ENCODE measurements at regions not wholly inside any gene's neighbourhood (a gene's known extent, or its start where the extent isn't known, plus 50 kb on each side); places are given as distances from the start of the nearest gene placed in this dataset.

DNA sequence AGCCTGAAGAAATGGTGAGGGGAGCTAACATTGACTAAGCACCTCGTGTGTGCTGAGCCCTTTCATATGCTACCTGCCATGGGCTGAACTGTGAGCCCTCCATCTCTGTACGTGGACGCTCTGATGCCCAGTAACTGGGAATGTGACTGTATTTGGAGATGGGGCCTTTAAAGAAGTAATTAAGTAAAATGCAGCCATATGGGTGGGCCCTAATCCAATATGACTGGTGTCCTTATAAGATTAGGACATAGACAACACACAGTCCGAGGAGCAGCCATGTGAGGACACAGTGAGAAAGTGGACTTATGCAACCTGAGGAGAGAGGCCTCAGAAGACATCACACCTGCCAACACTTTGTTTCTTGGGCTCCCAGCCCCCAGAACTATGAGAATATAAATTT lies 92.7 kb upstream of the ATP1B1 start:
- no peaks in the 10 kb centered on the region for H3K9me3 ChIP-seq
- 87 to 94% methylated on average over 4 of the region's 4 CpGs for WGBS, 2 donors
- H3K27me3 ChIP-seq, result no peaks in the 10 kb centered on the region
- TF ChIP-seq, protein P1, sequence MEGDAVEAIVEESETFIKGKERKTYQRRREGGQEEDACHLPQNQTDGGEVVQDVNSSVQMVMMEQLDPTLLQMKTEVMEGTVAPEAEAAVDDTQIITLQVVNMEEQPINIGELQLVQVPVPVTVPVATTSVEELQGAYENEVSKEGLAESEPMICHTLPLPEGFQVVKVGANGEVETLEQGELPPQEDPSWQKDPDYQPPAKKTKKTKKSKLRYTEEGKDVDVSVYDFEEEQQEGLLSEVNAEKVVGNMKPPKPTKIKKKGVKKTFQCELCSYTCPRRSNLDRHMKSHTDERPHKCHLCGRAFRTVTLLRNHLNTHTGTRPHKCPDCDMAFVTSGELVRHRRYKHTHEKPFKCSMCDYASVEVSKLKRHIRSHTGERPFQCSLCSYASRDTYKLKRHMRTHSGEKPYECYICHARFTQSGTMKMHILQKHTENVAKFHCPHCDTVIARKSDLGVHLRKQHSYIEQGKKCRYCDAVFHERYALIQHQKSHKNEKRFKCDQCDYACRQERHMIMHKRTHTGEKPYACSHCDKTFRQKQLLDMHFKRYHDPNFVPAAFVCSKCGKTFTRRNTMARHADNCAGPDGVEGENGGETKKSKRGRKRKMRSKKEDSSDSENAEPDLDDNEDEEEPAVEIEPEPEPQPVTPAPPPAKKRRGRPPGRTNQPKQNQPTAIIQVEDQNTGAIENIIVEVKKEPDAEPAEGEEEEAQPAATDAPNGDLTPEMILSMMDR (IDR thresholded peaks at IDR 0.05), result no peak
- H3K4me1 ChIP-seq, result no peaks in the 10 kb centered on the region
- H3K36me3 ChIP-seq, result no peaks in the 10 kb centered on the region
- DNase-seq (no peak), ATAC-seq (no peak)
- intact Hi-C loops (cut with DNase I), result no loop called here
- no peak overlapping the region for H3K27ac ChIP-seq
- no peak overlapping the region for H3K4me3 ChIP-seq

DNA sequence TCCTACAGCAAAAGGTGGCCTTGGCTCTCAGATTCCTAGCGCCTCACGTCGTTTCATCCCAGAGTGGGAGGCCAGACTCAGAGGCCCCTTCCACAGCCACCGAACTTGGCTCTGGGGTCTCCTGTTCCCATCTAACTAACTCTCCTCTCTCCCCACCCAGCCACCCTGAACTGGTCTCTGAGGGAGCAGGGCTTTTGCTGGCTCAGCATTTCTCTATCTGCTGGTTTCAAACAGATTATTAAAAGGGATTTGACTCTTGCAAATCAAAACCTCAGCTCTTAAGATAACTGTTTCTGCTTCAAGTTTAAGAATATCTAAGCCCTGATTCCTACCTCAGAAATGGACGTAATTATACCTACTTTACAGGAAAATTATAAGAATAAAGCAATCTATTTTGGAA lies 91.0 kb upstream of the ATP1B1 start:
- H3K36me3 ChIP-seq, result no peaks in the 10 kb centered on the region
- no peak overlapping the region for H3K27ac ChIP-seq
- H3K4me1 ChIP-seq, result no peaks in the 10 kb centered on the region
- H3K4me3 ChIP-seq, result no peak overlapping the region
- WGBS, 2 donors, result 93 to 98% methylated on average over 5 of the region's 5 CpGs
- DNase-seq, result no peak
- H3K27me3 ChIP-seq, result no peaks in the 10 kb centered on the region
- TF ChIP-seq, protein P1 (IDR thresholded peaks at IDR 0.05), result no peak
- H3K9me3 ChIP-seq, result no peaks in the 10 kb centered on the region
- intact Hi-C loops (cut with DNase I), result no loop called here
- ATAC-seq, result no peak

DNA sequence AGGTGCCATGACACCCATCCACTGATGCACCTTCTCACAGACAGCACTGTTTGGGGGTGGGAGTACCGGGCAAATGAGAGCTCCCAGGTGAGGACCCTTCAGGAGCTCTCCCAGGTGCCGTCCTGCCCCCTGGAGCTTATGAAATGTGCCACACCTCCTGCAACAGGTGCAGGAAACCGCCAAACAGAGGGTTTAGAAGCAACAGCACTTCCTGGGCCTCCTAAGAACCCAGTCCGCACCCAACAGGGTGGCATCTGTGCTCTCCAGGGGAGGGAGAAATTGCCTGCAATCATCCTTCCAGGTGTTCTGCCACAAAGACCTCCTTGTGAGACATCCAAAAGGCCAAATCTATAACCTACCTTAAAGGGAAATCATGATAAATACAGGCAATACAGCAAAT lies 87.7 kb upstream of the ATP1B1 start:
- TF ChIP-seq, protein P1 (IDR thresholded peaks at IDR 0.05), result no peak
- H3K27ac ChIP-seq, result no peak overlapping the region
- H3K9me3 ChIP-seq, result no peaks in the 10 kb centered on the region
- DNase-seq, result no peak
- H3K36me3 ChIP-seq, result no peaks in the 10 kb centered on the region
- intact Hi-C loops (cut with DNase I), result no loop called here
- WGBS, 2 donors, result 95 to 96% methylated on average over 4 of the region's 4 CpGs
- ATAC-seq, result no peak
- no peaks in the 10 kb centered on the region for H3K4me1 ChIP-seq
- no peak overlapping the region for H3K4me3 ChIP-seq
- no peaks in the 10 kb centered on the region for H3K27me3 ChIP-seq

DNA sequence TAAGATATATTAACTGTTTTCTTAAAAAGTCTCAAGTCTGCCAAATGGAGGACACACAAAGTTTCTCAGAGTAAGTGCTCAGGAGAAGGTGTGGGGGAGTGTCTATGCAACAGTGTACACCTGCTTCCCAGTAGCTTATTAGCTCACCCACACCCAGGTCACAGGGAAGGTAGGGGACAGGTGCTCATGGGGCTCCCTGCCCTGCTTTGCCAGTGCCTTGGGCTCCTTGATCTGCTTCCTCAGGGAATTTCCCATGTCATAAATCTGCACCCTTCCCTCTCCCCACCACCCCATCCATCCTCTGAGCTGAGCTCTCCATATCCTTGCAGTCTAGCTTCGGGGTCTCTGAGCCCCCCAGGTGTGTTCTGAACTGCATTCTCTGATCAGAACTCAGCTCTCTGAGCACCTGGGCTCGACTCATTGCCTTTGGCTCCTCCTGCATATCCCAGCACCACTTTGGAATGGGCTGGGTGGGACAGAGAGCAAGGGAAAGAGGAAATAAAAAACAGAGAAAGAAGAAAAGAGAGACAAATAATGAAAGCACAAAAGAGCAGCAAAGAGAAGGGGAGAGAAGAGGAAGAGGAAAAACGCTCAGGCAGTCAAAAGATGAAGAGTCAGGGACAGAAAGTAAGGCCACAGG lies 87.0 kb upstream of the ATP1B1 start:
- no peaks in the 10 kb centered on the region for H3K9me3 ChIP-seq
- no peak for DNase-seq
- H3K27ac ChIP-seq, result no peak overlapping the region
- no peaks in the 10 kb centered on the region for H3K36me3 ChIP-seq
- intact Hi-C loops (cut with DNase I), result no loop called here
- TF ChIP-seq, protein P1 (IDR thresholded peaks at IDR 0.05), result no peak
- H3K4me1 ChIP-seq, result no peaks in the 10 kb centered on the region
- H3K27me3 ChIP-seq, result no peaks in the 10 kb centered on the region
- WGBS, 2 donors, result 71 to 76% methylated on average over 3 of the region's 3 CpGs
- no peak overlapping the region for H3K4me3 ChIP-seq
- ATAC-seq, result no peak

Data from heart right ventricle (tissue), 16 donors.